ENCODE measurements at regions not wholly inside any gene's neighbourhood (a gene's known extent, or its start where the extent isn't known, plus 50 kb on each side); places are given as distances from the start of the nearest gene placed in this dataset.

DNA sequence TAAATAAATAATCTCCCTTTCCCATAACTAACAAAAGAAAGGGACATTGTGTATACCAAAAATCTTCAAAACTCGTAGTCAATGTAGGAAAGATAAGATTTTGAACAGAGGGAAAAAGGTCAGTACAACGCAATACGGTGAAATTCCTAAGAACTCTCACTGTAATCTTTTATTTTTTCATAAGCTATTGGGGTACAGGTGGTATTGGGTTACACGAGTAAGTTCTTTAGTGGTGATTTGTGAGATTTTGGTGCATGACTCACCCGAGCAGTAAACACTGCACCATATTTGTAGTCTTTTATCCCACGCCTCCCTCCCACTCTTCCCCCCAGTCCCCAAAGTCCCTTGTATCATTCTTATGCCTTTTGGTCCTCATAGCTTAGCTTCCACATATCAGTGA lies 718.0 kb downstream of the TBL1XR1 start:
- TF ChIP-seq, protein P1, sequence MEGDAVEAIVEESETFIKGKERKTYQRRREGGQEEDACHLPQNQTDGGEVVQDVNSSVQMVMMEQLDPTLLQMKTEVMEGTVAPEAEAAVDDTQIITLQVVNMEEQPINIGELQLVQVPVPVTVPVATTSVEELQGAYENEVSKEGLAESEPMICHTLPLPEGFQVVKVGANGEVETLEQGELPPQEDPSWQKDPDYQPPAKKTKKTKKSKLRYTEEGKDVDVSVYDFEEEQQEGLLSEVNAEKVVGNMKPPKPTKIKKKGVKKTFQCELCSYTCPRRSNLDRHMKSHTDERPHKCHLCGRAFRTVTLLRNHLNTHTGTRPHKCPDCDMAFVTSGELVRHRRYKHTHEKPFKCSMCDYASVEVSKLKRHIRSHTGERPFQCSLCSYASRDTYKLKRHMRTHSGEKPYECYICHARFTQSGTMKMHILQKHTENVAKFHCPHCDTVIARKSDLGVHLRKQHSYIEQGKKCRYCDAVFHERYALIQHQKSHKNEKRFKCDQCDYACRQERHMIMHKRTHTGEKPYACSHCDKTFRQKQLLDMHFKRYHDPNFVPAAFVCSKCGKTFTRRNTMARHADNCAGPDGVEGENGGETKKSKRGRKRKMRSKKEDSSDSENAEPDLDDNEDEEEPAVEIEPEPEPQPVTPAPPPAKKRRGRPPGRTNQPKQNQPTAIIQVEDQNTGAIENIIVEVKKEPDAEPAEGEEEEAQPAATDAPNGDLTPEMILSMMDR (optimal IDR thresholded peaks at IDR 0.05 in 1 of 3, IDR thresholded peaks at IDR 0.05 in 1 of 3, conservative IDR thresholded peaks at IDR 0.05 in 1 of 3; ENCODE audit: extremely low read depth in 1 of 3, insufficient read depth in 2 of 3, low read length in 3 of 3) = no peak
- no peak for TF ChIP-seq EZH2 (IDR thresholded peaks at IDR 0.05; ENCODE audit: low read length)
